Large intestine (tissue), 3 donors: ENCODE measurements at regions not wholly inside any gene's neighbourhood (a gene's known extent, or its start where the extent isn't known, plus 50 kb on each side); places are given as distances from the start of the nearest gene placed in this dataset.

Source experiments
- DNase-seq, 2 donors: peaks; one replicate each; pipeline versions ENCODE4 v3.0.0 to v3.0.0-alpha.2; 2013
- H3K27ac ChIP-seq: one replicate; pipeline ENCODE4 v1.5.1; 2013; ENCODE audit warnings: low read length
- H3K27me3 ChIP-seq: 2 replicates; pipeline ENCODE4 v1.6.1; 2013; ENCODE audit warnings: low read length; ENCODE audit not compliant: control insufficient read depth, insufficient read depth
- H3K36me3 ChIP-seq: 2 replicates; pipeline ENCODE4 v1.6.1; 2013; ENCODE audit warnings: low read length; ENCODE audit not compliant: control insufficient read depth, insufficient read depth
- H3K4me1 ChIP-seq: one replicate; pipeline ENCODE4 v1.6.1; 2013; ENCODE audit warnings: low read length; ENCODE audit not compliant: control insufficient read depth, insufficient read depth
- H3K4me3 ChIP-seq: one replicate; pipeline ENCODE4 v1.5.1; 2013; ENCODE audit warnings: low read length
- H3K9me3 ChIP-seq: one replicate; pipeline ENCODE4 v1.6.1; 2013; ENCODE audit warnings: mild to moderate bottlenecking, low read depth, low read length, moderate library complexity; ENCODE audit not compliant: control insufficient read depth
- WGBS: methylation state at CpG from one replicate; pipeline ENCODE4 v1.1.5; 2013; ENCODE audit warnings: low lambda C conversion rate; ENCODE audit not compliant: insufficient coverage; 5-methylcytosine and 5-hydroxymethylcytosine counted together

DNA sequence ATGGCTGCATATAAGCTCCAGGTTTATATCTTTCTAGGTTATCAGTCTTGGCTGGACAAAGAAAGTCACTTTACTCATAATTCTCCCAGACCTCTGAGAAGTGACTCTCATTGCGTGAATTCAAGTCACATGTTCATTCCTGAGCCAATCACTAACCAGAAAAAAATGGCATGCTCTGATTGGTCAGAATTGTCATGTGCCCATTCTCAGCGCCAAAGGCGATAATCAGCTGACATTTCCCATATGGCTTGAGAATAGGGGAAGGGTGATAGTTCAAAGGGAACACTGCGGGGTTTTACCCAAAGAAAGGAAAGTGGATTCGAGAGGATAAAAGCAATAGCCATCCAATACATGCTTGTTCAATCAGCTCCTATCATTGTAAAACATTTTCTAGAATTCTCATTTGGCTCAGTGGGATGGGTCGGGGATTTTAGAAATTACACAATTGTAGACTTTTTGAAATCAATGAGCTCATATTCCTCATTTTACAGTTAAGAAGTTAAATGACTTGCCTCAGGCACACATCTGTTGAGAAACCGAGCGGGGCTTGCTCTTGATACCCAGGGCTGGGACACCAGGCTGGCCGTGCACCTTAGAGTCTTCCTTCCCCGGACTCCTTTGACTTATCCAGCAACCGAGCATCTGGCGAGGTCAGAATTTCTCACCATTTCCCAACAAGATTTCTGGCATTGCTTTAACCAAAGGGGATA is 454.0 kb upstream of the TBX3 start:
- Histone ChIP-seq H3K27ac (no peak overlapping the region), H3K9me3 (no peaks in the 10 kb centered on the region), H3K27me3 (no peaks in the 10 kb centered on the region), H3K4me1 (no peaks in the 10 kb centered on the region), H3K36me3 (no peaks in the 10 kb centered on the region), H3K4me3 (no peak overlapping the region)
- DNase-seq: no peak
- 80% methylated on average over 3 of the region's 12 CpGs for WGBS

- Histone ChIP-seq H3K4me3 (no peak overlapping the region), H3K9me3 (no peaks in the 10 kb centered on the region), H3K36me3 (no peaks in the 10 kb centered on the region), H3K27me3 (no peaks in the 10 kb centered on the region), H3K4me1 (no peaks in the 10 kb centered on the region), H3K27ac (no peak overlapping the region)
- no CpG with 5 or more reads among the region's 8 CpGs for WGBS
- DNase-seq: peak; percentile 9 to 31
Observed at GRCh38 chr12:115135800-115136211, 451.8 kb upstream of the TBX3 start.

- H3K27me3 ChIP-seq: no peaks in the 10 kb centered on the region
Observed at GRCh38 chr12:115134298-115134697, 450.3 kb upstream of the TBX3 start.

DNA sequence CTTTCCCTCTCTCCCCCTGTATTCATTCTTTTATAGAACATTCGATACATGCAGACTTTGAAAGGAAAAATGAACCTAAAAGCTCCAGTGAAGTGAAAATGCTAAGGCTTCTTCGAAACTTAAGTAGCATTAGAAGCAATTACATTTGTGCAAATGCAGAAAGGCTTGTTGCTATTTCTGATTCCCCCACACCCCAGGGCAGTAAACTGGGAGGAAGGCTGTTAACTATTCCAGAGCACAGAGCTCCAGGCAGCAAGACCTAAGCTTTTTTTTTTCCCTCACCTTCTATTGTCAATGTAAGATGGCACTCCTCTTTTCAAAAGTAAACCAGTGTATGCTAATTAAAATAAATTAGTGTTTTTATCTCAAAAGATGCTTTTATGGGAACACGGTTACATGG is 448.9 kb upstream of the TBX3 start:
- no peak overlapping the region for H3K27ac ChIP-seq
- no peaks in the 10 kb centered on the region for H3K9me3 ChIP-seq
- no peaks in the 10 kb centered on the region for H3K36me3 ChIP-seq
- WGBS: 100% methylated on average over 1 of the region's 3 CpGs
- no peaks in the 10 kb centered on the region for H3K27me3 ChIP-seq
- no peak for DNase-seq
- no peaks in the 10 kb centered on the region for H3K4me1 ChIP-seq
- no peak overlapping the region for H3K4me3 ChIP-seq

More at GRCh38 chr12:115134298-115134697, 450.3 kb upstream of the TBX3 start:
- no peaks in the 10 kb centered on the region for H3K9me3 ChIP-seq
- no CpG with 5 or more reads among the region's 1 CpG for WGBS
- no peak overlapping the region for H3K4me3 ChIP-seq
- no peak overlapping the region for H3K27ac ChIP-seq
- no peaks in the 10 kb centered on the region for H3K4me1 ChIP-seq
- no peak for DNase-seq
- no peaks in the 10 kb centered on the region for H3K36me3 ChIP-seq

- H3K4me1 ChIP-seq: no peaks in the 10 kb centered on the region
- no peak for DNase-seq
- H3K27me3 ChIP-seq: no peaks in the 10 kb centered on the region
- no peak overlapping the region for H3K27ac ChIP-seq
- WGBS: no CpG with 5 or more reads among the region's 3 CpGs
- H3K36me3 ChIP-seq: no peaks in the 10 kb centered on the region
- no peaks in the 10 kb centered on the region for H3K9me3 ChIP-seq
- no peak overlapping the region for H3K4me3 ChIP-seq
Observed at GRCh38 chr12:115132145-115132544, 448.2 kb upstream of the TBX3 start.

DNA sequence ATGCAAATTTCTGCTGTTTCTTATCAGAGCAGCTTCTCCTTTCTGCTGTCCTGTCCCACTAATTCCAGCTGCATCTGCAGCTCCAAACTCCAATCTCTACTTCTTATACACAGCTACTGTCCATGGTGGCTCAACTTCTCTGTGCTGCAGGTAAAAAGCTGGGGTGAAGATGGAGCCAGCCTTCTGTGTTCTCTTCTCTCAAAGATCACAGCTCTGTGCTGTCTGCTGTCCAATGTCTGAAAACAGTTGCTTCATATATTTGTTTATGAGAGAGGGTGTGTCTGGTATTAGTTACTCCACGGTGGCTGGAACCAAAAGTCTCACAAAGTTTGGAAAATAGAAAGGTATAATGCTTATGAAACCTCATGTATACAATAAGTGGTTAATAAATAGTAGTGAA is 445.8 kb upstream of the TBX3 start:
- no peaks in the 10 kb centered on the region for H3K9me3 ChIP-seq
- H3K4me3 ChIP-seq: no peak overlapping the region
- WGBS: no CpG with 5 or more reads among the region's 1 CpG
- no peaks in the 10 kb centered on the region for H3K4me1 ChIP-seq
- no peak overlapping the region for H3K27ac ChIP-seq
- no peaks in the 10 kb centered on the region for H3K27me3 ChIP-seq
- peak in 1 of 2 donors; percentile 11 for DNase-seq
- no peaks in the 10 kb centered on the region for H3K36me3 ChIP-seq

- Histone ChIP-seq H3K36me3 (no peaks in the 10 kb centered on the region), H3K27me3 (no peaks in the 10 kb centered on the region), H3K27ac (no peak overlapping the region), H3K9me3 (no peaks in the 10 kb centered on the region), H3K4me1 (no peaks in the 10 kb centered on the region), H3K4me3 (no peak overlapping the region)
- DNase-seq: no peak
Observed at GRCh38 chr12:115121053-115121452, 437.1 kb upstream of the TBX3 start.

GRCh38 chr12:115118177-115118724 is 434.3 kb upstream of the TBX3 start:
- Histone ChIP-seq H3K27ac (peak overlapping the region; percentile 20), H3K9me3 (no peaks in the 10 kb centered on the region), H3K4me3 (no peak overlapping the region), H3K4me1 (no peaks in the 10 kb centered on the region), H3K27me3 (no peaks in the 10 kb centered on the region), H3K36me3 (no peaks in the 10 kb centered on the region)
- peak; percentile 40 to 67 for DNase-seq
- WGBS: 47% methylated on average over 2 of the region's 3 CpGs

DNA sequence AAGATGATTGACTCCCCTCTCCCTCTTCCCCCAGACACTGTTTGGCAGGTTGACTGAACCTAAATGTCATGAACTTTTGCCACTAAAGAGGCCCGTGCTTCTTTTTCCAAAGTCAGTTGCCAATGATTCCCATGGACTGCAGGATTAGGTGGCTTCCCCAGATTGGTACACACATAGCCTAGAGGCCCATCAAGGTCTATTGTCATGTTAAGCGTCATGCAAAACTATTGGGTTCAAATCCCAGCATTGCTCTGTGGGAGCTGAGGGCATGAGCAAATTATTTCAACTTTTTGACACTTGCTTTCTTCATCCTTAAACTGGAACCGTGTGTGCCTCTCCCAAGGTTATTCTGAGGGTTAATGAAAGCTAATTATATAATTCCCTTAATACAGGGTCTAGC is 430.2 kb upstream of the TBX3 start:
- no peak overlapping the region for H3K27ac ChIP-seq
- no peak for DNase-seq
- no CpG with 5 or more reads among the region's 3 CpGs for WGBS
- H3K27me3 ChIP-seq: no peaks in the 10 kb centered on the region
- no peak overlapping the region for H3K4me3 ChIP-seq
- no peaks in the 10 kb centered on the region for H3K9me3 ChIP-seq
- no peaks in the 10 kb centered on the region for H3K36me3 ChIP-seq
- H3K4me1 ChIP-seq: no peaks in the 10 kb centered on the region

GRCh38 chr12:115109863-115110262 is 425.9 kb upstream of the TBX3 start:
- DNase-seq: no peak
- Histone ChIP-seq H3K4me3 (no peak overlapping the region), H3K27ac (no peak overlapping the region), H3K4me1 (no peaks in the 10 kb centered on the region), H3K9me3 (no peaks in the 10 kb centered on the region), H3K27me3 (no peaks in the 10 kb centered on the region), H3K36me3 (no peaks in the 10 kb centered on the region)
- WGBS: no CpG with 5 or more reads among the region's 3 CpGs
